Neural crest cell (in vitro differentiated cells): ENCODE measurements at regions not wholly inside any gene's neighbourhood (a gene's known extent, or its start where the extent isn't known, plus 50 kb on each side); places are given as distances from the start of the nearest gene placed in this dataset.

Experiments
- DNase-seq: peaks from one replicate; pipeline ENCODE4 v3.0.0; 2021; ENCODE audit warnings: low read depth, mixed read lengths, low spot score
- H3K27ac Mint-ChIP-seq: one replicate; pipeline ENCODE4 v1.8.0; 2021; ENCODE audit warnings: mild to moderate bottlenecking, mixed read lengths; ENCODE audit not compliant: unreplicated experiment
- H3K27me3 Mint-ChIP-seq: 2 replicates; pipeline ENCODE4 v1.8.0; 2021; ENCODE audit warnings: low read depth, mild to moderate bottlenecking, mixed read lengths
- H3K36me3 Mint-ChIP-seq: 2 replicates; pipeline ENCODE4 v1.8.0; 2021; ENCODE audit warnings: low read depth, mild to moderate bottlenecking, mixed read lengths
- H3K4me1 Mint-ChIP-seq: 2 replicates; pipeline ENCODE4 v1.8.0; 2021; ENCODE audit warnings: mixed read lengths
- H3K4me3 Mint-ChIP-seq: one replicate; pipeline ENCODE4 v1.8.0; 2021; ENCODE audit warnings: mild to moderate bottlenecking, mixed read lengths
- H3K9me3 Mint-ChIP-seq: 2 replicates; pipeline ENCODE4 v1.8.0; 2021; ENCODE audit warnings: mixed read lengths
- TF ChIP-seq, protein P1 (sequence below): fragments of 200-600 bp; sonication (generic); conservative IDR thresholded peaks from 2 replicates; pipeline ENCODE4 v1.5.0; 2021; ENCODE audit warnings: antibody characterized with exemption, mild to moderate bottlenecking

DNA sequence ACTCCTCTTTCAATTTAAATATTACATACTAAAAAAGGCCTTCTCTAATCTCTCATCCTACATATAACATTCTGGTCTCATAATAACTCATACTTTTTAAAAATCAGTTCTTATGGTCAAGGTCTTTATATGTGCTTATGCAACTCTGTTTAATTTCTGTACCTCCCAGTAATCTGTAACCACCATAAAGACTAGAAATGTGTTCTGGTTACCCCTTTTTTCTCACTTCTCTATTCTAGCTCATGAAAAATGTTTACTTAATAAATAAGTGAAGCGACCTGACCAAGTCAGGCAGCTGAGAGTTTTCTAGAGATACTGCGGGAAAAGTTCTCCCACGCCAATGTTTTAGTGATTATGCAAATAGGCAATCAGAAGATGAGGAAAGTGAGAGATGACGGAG lies 548.8 kb upstream of the FAM241A start:
- H3K27me3 Mint-ChIP-seq: peaks cover 3% of the 10 kb centered on the region
- H3K9me3 Mint-ChIP-seq: no peaks in the 10 kb centered on the region
- no peak overlapping the region for H3K4me3 Mint-ChIP-seq
- H3K4me1 Mint-ChIP-seq: no peaks in the 10 kb centered on the region
- no peaks in the 10 kb centered on the region for H3K36me3 Mint-ChIP-seq
- DNase-seq: no peak
- TF ChIP-seq, protein P1, sequence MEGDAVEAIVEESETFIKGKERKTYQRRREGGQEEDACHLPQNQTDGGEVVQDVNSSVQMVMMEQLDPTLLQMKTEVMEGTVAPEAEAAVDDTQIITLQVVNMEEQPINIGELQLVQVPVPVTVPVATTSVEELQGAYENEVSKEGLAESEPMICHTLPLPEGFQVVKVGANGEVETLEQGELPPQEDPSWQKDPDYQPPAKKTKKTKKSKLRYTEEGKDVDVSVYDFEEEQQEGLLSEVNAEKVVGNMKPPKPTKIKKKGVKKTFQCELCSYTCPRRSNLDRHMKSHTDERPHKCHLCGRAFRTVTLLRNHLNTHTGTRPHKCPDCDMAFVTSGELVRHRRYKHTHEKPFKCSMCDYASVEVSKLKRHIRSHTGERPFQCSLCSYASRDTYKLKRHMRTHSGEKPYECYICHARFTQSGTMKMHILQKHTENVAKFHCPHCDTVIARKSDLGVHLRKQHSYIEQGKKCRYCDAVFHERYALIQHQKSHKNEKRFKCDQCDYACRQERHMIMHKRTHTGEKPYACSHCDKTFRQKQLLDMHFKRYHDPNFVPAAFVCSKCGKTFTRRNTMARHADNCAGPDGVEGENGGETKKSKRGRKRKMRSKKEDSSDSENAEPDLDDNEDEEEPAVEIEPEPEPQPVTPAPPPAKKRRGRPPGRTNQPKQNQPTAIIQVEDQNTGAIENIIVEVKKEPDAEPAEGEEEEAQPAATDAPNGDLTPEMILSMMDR: no peak
- no peak overlapping the region for H3K27ac Mint-ChIP-seq

DNA sequence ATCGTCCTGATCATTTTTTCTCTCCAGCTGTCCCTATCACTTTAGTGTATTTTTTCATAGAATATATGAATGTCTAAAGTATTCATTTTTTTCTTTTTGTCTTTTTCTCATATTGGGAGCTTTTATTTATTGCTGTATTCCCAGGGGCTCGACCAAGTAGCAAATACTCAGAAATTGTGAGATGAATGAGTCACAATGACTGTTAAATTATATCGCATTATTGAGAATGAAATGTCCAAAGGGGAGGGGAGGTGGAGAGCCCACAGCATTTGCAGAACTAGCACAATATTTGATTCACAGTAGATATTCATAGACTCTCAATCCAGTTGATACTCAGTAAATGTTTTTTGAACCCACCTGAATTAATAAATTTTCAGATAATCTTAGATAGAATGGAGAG lies 543.6 kb upstream of the FAM241A start:
- Mint-ChIP-seq H3K27ac (no peak overlapping the region), H3K4me1 (no peaks in the 10 kb centered on the region), H3K4me3 (no peak overlapping the region), H3K9me3 (no peaks in the 10 kb centered on the region), H3K36me3 (no peaks in the 10 kb centered on the region), H3K27me3 (no peaks in the 10 kb centered on the region)
- no peak for DNase-seq
- TF ChIP-seq, protein P1: no peak

DNA sequence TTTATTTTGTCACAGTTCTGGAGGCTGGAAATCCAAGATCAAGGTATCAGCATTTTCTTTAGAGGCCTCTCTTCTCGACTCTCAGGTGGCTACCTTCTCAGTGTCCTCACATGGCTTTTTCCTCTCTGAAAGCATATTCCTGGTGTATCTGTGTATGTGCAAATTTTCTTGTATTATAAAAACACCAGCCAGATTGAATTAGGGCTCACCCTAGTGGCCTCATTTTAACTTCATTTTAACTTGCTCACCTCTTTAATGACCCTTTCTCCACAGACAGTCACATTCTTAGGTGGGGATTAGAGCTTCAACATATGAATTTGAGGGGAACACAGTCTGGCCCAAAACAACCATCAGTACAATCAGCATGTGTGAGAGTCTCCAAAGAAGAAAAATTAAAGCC lies 542.4 kb upstream of the FAM241A start:
- H3K27me3 Mint-ChIP-seq: no peaks in the 10 kb centered on the region
- H3K9me3 Mint-ChIP-seq: no peaks in the 10 kb centered on the region
- no peak for DNase-seq
- H3K4me1 Mint-ChIP-seq: no peaks in the 10 kb centered on the region
- no peak overlapping the region for H3K4me3 Mint-ChIP-seq
- H3K27ac Mint-ChIP-seq: no peak overlapping the region
- TF ChIP-seq, protein P1: no peak
- no peaks in the 10 kb centered on the region for H3K36me3 Mint-ChIP-seq

DNA sequence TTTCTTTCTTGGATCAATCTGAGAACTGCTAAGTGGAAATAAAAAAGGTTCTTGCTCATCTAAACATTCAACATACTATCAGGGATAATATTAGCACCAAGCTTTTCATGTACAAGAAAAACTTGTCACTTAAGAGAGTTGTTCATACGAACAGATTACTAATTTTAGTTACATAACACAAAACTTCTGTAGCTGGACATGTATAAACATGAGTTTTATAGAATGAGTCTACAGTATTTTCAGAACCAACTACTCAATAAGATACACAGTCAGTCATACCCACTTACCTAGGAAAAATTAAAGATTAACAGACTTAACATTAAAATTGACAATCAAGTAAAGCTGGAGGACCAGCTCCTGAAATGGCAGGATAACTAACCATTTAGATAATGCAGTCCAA lies 540.1 kb upstream of the FAM241A start:
- Mint-ChIP-seq H3K4me1 (no peaks in the 10 kb centered on the region), H3K27me3 (no peaks in the 10 kb centered on the region), H3K36me3 (no peaks in the 10 kb centered on the region), H3K4me3 (no peak overlapping the region), H3K27ac (no peak overlapping the region), H3K9me3 (no peaks in the 10 kb centered on the region)
- TF ChIP-seq, protein P1: no peak
- no peak for DNase-seq

DNA sequence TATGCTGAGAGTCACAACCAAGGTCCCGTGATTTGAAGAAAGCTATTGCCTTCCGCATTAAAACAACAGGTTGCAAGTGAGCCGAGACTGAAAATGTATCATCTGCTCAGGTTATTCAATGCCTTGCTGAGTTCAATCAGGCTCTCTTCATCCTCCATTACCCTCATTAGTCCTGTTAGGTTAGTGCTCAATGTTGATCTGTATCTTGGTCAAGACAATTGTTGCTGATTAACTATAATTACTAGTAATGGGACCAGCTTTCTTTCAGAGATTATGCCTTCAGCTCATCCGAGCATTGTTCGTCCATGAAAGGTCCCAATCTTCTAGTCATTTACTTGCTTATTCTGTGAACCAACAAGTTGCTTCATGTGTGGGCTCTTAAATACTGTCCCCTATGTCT lies 534.6 kb upstream of the FAM241A start:
- Mint-ChIP-seq H3K36me3 (no peaks in the 10 kb centered on the region), H3K4me3 (no peak overlapping the region), H3K9me3 (no peaks in the 10 kb centered on the region), H3K27ac (no peak overlapping the region), H3K27me3 (no peaks in the 10 kb centered on the region), H3K4me1 (no peaks in the 10 kb centered on the region)
- TF ChIP-seq, protein P1: no peak
- DNase-seq: no peak

DNA sequence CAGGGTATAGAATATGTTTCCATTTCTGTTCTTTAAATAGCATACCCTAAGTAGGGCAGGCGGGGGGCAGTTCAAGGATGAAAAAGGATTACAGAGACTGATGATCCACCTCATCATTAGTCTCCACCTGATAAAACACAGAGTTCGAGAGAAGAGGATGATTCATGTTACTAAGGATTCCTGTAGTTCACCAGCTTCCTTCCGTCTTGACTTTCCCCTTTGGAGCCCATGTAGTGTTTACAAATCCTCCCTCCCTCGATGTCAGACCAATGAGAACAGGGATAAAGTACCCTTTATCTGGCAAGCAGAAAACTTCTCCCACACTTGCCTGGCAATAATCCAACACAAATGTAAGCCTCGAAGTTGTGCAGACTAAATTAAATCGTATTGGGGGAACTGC lies 526.3 kb upstream of the FAM241A start:
- Mint-ChIP-seq H3K36me3 (no peaks in the 10 kb centered on the region), H3K9me3 (peaks cover 4% of the 10 kb centered on the region), H3K4me1 (no peaks in the 10 kb centered on the region), H3K27me3 (peaks cover 20% of the 10 kb centered on the region), H3K4me3 (no peak overlapping the region), H3K27ac (no peak overlapping the region)
- DNase-seq: no peak
- TF ChIP-seq, protein P1: no peak
